HG02623 (cell line): ENCODE measurements at regions not wholly inside any gene's neighbourhood (a gene's known extent, or its start where the extent isn't known, plus 50 kb on each side); places are given as distances from the start of the nearest gene placed in this dataset.
"Not testable (repeated sequence)": the region's sequence is repeated elsewhere in the genome, so short reads cannot be mapped to it uniquely, and the experiment has no call there.

ENCODE experiments used
- ATAC-seq: cut with Tn5 transposase; IDR thresholded peaks from one replicate; pipeline ENCODE4 v1.9.1; 2021; ENCODE audit warnings: moderate library complexity; ENCODE audit not compliant: unreplicated experiment

GRCh38 chr4:159545556-159545955, 442.7 kb downstream of the RAPGEF2 start:
- no peak for ATAC-seq

GRCh38 chr4:159547645-159548308, 444.9 kb downstream of the RAPGEF2 start:
- ATAC-seq = no peak

GRCh38 chr4:159549098-159549518, 446.2 kb downstream of the RAPGEF2 start:
- ATAC-seq = no peak

- no peak for ATAC-seq
These were observed 448.4 kb downstream of the RAPGEF2 start for GRCh38 chr4:159551281-159551680.

GRCh38 chr4:159552979-159553768, 450.3 kb downstream of the RAPGEF2 start:
- ATAC-seq = no peak

- no peak for ATAC-seq
These were observed 453.0 kb downstream of the RAPGEF2 start for GRCh38 chr4:159555873-159556272.

GRCh38 chr4:159562366-159562765, 459.5 kb downstream of the RAPGEF2 start:
- ATAC-seq = no peak

- ATAC-seq = no peak
These were observed 460.4 kb downstream of the RAPGEF2 start for GRCh38 chr4:159563257-159563656.

- no peak for ATAC-seq
These were observed 461.7 kb downstream of the RAPGEF2 start for GRCh38 chr4:159564615-159565014.

- no peak for ATAC-seq
These were observed 463.9 kb downstream of the RAPGEF2 start for GRCh38 chr4:159566786-159567185.

GRCh38 chr4:159577241-159577640, 474.4 kb downstream of the RAPGEF2 start:
- no peak for ATAC-seq

- no peak for ATAC-seq
These were observed 479.8 kb downstream of the RAPGEF2 start for GRCh38 chr4:159582685-159583084.

- no peak for ATAC-seq
These were observed 490.1 kb downstream of the RAPGEF2 start for GRCh38 chr4:159592898-159593556.

GRCh38 chr4:159593681-159594080, 490.8 kb downstream of the RAPGEF2 start:
- no peak for ATAC-seq

- ATAC-seq = no peak
These were observed 491.7 kb downstream of the RAPGEF2 start for GRCh38 chr4:159594576-159594975.

- not testable (repeated sequence) for ATAC-seq
These were observed 492.2 kb downstream of the RAPGEF2 start for GRCh38 chr4:159595101-159595500.

GRCh38 chr4:159598602-159599001, 495.7 kb downstream of the RAPGEF2 start:
- ATAC-seq = no peak

- no peak for ATAC-seq
These were observed 497.2 kb downstream of the RAPGEF2 start for GRCh38 chr4:159600061-159600460.

GRCh38 chr4:159604781-159605180, 501.9 kb downstream of the RAPGEF2 start:
- no peak for ATAC-seq

- no peak for ATAC-seq
These were observed 504.0 kb downstream of the RAPGEF2 start for GRCh38 chr4:159606835-159607234.

- no peak for ATAC-seq
These were observed 504.9 kb downstream of the RAPGEF2 start for GRCh38 chr4:159607809-159608208.

- no peak for ATAC-seq
These were observed 505.6 kb downstream of the RAPGEF2 start for GRCh38 chr4:159608436-159608835.
